H1 (cell line): ENCODE measurements at regions not wholly inside any gene's neighbourhood (a gene's known extent, or its start where the extent isn't known, plus 50 kb on each side); places are given as distances from the start of the nearest gene placed in this dataset.

Source experiments
- CTCF ChIA-PET: fragments of 300-600 bp; sonication (Branson Sonifier 250); formaldehyde crosslinking; loops from one replicate; lab custom pipeline; 2021; ENCODE audit not compliant: partially characterized antibody; lab: Charles Lee
- POLR2A ChIA-PET: fragments of 300-600 bp; sonication (Branson Sonifier 250); formaldehyde crosslinking; loops from one replicate; lab custom pipeline; 2021; ENCODE audit warnings: inconsistent platforms; ENCODE audit not compliant: partially characterized antibody; lab: Charles Lee
- DNase-seq, 2 experiments: peaks; one replicate each; pipeline versions ENCODE4 v3.0.0 to v3.0.0-alpha.2; 2010 to 2022; ENCODE audit warnings: low spot score in 2 of 2, low read depth in 1 of 2, mixed read lengths in 1 of 2
- FAIRE-seq: peaks from 2 replicates; lab custom pipeline; 2011; peaks lifted over from hg19 to GRCh38; lab: Jason Lieb, UNC
- H2AFZ ChIP-seq: 2 replicates; pipeline ENCODE4 v1.8.1; 2012; ENCODE audit warnings: low read length, inconsistent platforms
- H2AK5ac ChIP-seq: 2 replicates; pipeline ENCODE4 v1.6.1; 2013; ENCODE audit warnings: low read depth, low read length
- H2BK120ac ChIP-seq: replicated peaks from 2 replicates; pipeline ENCODE3; 2013; ENCODE audit warnings: low read depth, low read length, inconsistent platforms
- H2BK12ac ChIP-seq: 2 replicates; pipeline ENCODE4 v1.6.1; 2013; ENCODE audit warnings: low read depth, low read length
- H2BK15ac ChIP-seq: 2 replicates; pipeline ENCODE4 v1.6.1; 2013; ENCODE audit warnings: low read length
- H2BK20ac ChIP-seq: 2 replicates; pipeline ENCODE4 v1.6.1; 2013; ENCODE audit warnings: low read length
- H2BK5ac ChIP-seq: 2 replicates; pipeline ENCODE4 v1.6.1; 2013; ENCODE audit warnings: low read depth, low read length
- H3K14ac ChIP-seq: 2 replicates; pipeline ENCODE4 v1.6.1; 2013; ENCODE audit warnings: inconsistent platforms; ENCODE audit not compliant: insufficient read length
- H3K18ac ChIP-seq: 2 replicates; pipeline ENCODE4 v1.6.1; 2013; ENCODE audit warnings: low read length; ENCODE audit errors: extremely low read depth
- H3K23ac ChIP-seq: 2 replicates; pipeline ENCODE4 v1.6.1; 2013; ENCODE audit warnings: inconsistent platforms; ENCODE audit not compliant: insufficient read length
- H3K23me2 ChIP-seq: 2 replicates; pipeline ENCODE4 v1.6.1; 2013; ENCODE audit warnings: low read depth, low read length
- H3K27ac ChIP-seq: 2 replicates; pipeline ENCODE4 v1.6.1; 2011; ENCODE audit warnings: low read depth, low read length, inconsistent platforms
- H3K27me3 ChIP-seq, 4 experiments: replicated peaks in 1 of 4; 1 replicate in 1 of 4; 2 replicates in 3 of 4; pipeline versions ENCODE4 v1.6.1 to v1.8.1; 2011 to 2013; ENCODE audit warnings: low read length in 3 of 4, mild to moderate bottlenecking in 3 of 4, inconsistent platforms in 2 of 4, mixed read lengths in 2 of 4, moderate library complexity in 1 of 4; ENCODE audit not compliant: control insufficient read depth in 3 of 4, insufficient read depth in 3 of 4; ENCODE audit errors: extremely low read depth in 1 of 4
- H3K36me3 ChIP-seq, 4 experiments: 2 replicates each; pipeline versions ENCODE4 v1.6.1 to v1.8.1; 2011 to 2013; ENCODE audit warnings: mild to moderate bottlenecking in 4 of 4, low read length in 3 of 4, moderate library complexity in 2 of 4, control low read depth in 1 of 4, inconsistent platforms in 1 of 4; ENCODE audit not compliant: insufficient read depth in 4 of 4, control insufficient read depth in 2 of 4
- H3K4ac ChIP-seq: replicated peaks from 2 replicates; pipeline ENCODE3; 2013; ENCODE audit warnings: low read length, low read depth, mixed read lengths, inconsistent platforms; ENCODE audit not compliant: insufficient read length
- H3K4me1 ChIP-seq, 4 experiments: replicated peaks in 1 of 4; 1 replicate in 1 of 4; 2 replicates in 3 of 4; pipeline versions ENCODE4 v1.6.1 to v1.8.1; 2011 to 2013; ENCODE audit warnings: low read length in 3 of 4, inconsistent platforms in 2 of 4, mixed read lengths in 1 of 4; ENCODE audit not compliant: insufficient read depth in 4 of 4, control insufficient read depth in 3 of 4
- H3K4me2 ChIP-seq, 2 experiments: 2 replicates each; pipeline versions ENCODE4 v1.6.1 to v1.8.1; 2011 to 2013; ENCODE audit warnings: low read depth in 2 of 2, low read length in 2 of 2, control low read depth in 1 of 2, inconsistent platforms in 1 of 2, mild to moderate bottlenecking in 1 of 2; ENCODE audit not compliant: insufficient read depth in 1 of 2
- H3K4me3 ChIP-seq, 4 experiments: fragments of 200-600, 300-600 bp in 1 of 4; sonication (generic), shearing (Covaris generic), sonication (Bioruptor Twin) in 1 of 4; 2 replicates each; pipeline versions ENCODE4 v1.5.1 to v1.8.1; 2011 to 2016; ENCODE audit warnings: low read length in 4 of 4, low read depth in 3 of 4, control low read depth in 2 of 4, inconsistent platforms in 2 of 4, mild to moderate bottlenecking in 2 of 4, mixed read lengths in 1 of 4, moderate library complexity in 1 of 4; ENCODE audit not compliant: insufficient read depth in 2 of 4; ENCODE audit errors: extremely low read depth in 1 of 4
- H3K56ac ChIP-seq: replicated peaks from 2 replicates; pipeline ENCODE3; 2013; ENCODE audit warnings: low read depth, mild to moderate bottlenecking, mixed read lengths, low read length, inconsistent platforms; ENCODE audit not compliant: insufficient read length
- H3K79me1 ChIP-seq: 2 replicates; pipeline ENCODE4 v1.6.1; 2013; ENCODE audit warnings: low read depth, low read length, control low read depth
- H3K79me2 ChIP-seq, 2 experiments: 2 replicates each; pipeline versions ENCODE4 v1.6.1 to v1.8.1; 2012 to 2013; ENCODE audit warnings: low read length in 2 of 2, mild to moderate bottlenecking in 2 of 2, inconsistent platforms in 1 of 2; ENCODE audit not compliant: insufficient read depth in 2 of 2, control insufficient read depth in 1 of 2
- H3K9ac ChIP-seq, 4 experiments: replicated peaks in 1 of 4; 1 replicate in 1 of 4; 2 replicates in 3 of 4; pipeline versions ENCODE4 v1.6.1 to v1.8.1; 2011 to 2013; ENCODE audit warnings: low read depth in 3 of 4, low read length in 3 of 4, control low read depth in 2 of 4, mild to moderate bottlenecking in 2 of 4, moderate library complexity in 2 of 4, inconsistent platforms in 1 of 4; ENCODE audit errors: extremely low read depth in 1 of 4
- H3K9me3 ChIP-seq, 2 experiments: 2 replicates each; pipeline versions ENCODE4 v1.6.1 to v1.8.1; 2012 to 2013; ENCODE audit warnings: mild to moderate bottlenecking in 2 of 2, moderate library complexity in 2 of 2, control low read depth in 1 of 2, inconsistent platforms in 1 of 2, low read depth in 1 of 2, low read length in 1 of 2, mixed read lengths in 1 of 2; ENCODE audit not compliant: insufficient read depth in 2 of 2
- H4K20me1 ChIP-seq, 2 experiments: replicated peaks in 1 of 2; 2 replicates each; pipeline versions ENCODE3 to v1.8.1; 2011 to 2013; ENCODE audit warnings: inconsistent platforms in 2 of 2, low read length in 2 of 2, mild to moderate bottlenecking in 1 of 2; ENCODE audit not compliant: insufficient read depth in 2 of 2, control insufficient read depth in 1 of 2
- H4K5ac ChIP-seq: 2 replicates; pipeline ENCODE4 v1.6.1; 2013; ENCODE audit warnings: low read length, low read depth, mixed read lengths, inconsistent platforms; ENCODE audit not compliant: insufficient read length
- H4K8ac ChIP-seq: 2 replicates; pipeline ENCODE4 v1.8.0; 2013; ENCODE audit warnings: mild to moderate bottlenecking, moderate library complexity, low read length, inconsistent platforms; ENCODE audit not compliant: insufficient read depth; ENCODE audit errors: extremely low read depth
- H4K91ac ChIP-seq: replicated peaks from 2 replicates; pipeline ENCODE3; 2013; ENCODE audit warnings: low read length, mixed read lengths, inconsistent platforms; ENCODE audit not compliant: insufficient read length
- SP4 ChIP-seq: IDR thresholded peaks from 2 replicates; pipeline ENCODE4 v1.6.1; 2012; ENCODE audit warnings: low read length, inconsistent platforms
- WGBS, 2 experiments: shearing (Covaris generic) in 1 of 2; methylation state at CpG; one replicate each; pipeline versions ENCODE4 v1.1.6 to v1.1.7; 2013 to 2015; ENCODE audit warnings: low lambda C conversion rate in 2 of 2, mixed read lengths in 2 of 2, inconsistent platforms in 1 of 2, low coverage in 1 of 2, missing lambda C conversion rate in 1 of 2; ENCODE audit not compliant: insufficient replicate concordance in 2 of 2, insufficient coverage in 1 of 2, insufficient read length in 1 of 2; ENCODE audit errors: extremely low coverage in 1 of 2, missing lambda C conversion rate in 1 of 2; 5-methylcytosine and 5-hydroxymethylcytosine counted together

DNA sequence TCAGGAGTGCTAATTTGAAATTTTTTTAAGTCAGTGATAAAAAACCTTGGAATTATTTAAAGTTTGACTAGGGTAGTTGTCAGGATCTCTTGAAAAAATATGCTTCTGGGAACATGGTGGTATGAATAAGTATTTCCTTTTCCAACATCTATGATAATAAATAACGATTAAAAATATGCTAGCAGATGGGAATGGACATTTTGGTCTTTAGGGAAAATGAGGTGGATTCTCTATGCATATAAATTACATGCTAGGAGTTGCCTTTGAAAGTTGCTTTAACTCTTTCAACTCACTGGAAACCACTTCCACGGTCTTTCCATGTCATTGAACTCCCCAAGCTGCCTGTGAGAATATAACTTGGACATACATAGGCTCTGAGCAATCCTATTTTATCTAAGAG is 731.5 kb upstream of the MARCKS start:
- Histone ChIP-seq H4K5ac (no peak overlapping the region), H4K91ac (no peak overlapping the region), H3K36me3 (no peaks in the 10 kb centered on the region), H3K23ac (no peak overlapping the region), H3K9ac (no peak overlapping the region), H3K4ac (no peak overlapping the region), H3K14ac (no peak overlapping the region), H2BK5ac (no peak overlapping the region), H3K18ac (no peak overlapping the region), H2BK15ac (no peak overlapping the region), H3K4me1 (no peaks in the 10 kb centered on the region; a peak in 2 of 7 replicates), H4K8ac (no peak overlapping the region), H2BK12ac (no peak overlapping the region), H3K4me3 (no peak overlapping the region), H3K27me3 (no peaks in the 10 kb centered on the region), H3K56ac (no peak overlapping the region), H3K9me3 (no peaks in the 10 kb centered on the region), H4K20me1 (no peaks in the 10 kb centered on the region), H2AFZ (no peak overlapping the region), H3K27ac (no peak overlapping the region), H3K79me2 (no peaks in the 10 kb centered on the region), H2AK5ac (no peak overlapping the region), H3K23me2 (no peaks in the 10 kb centered on the region), H3K4me2 (no peak overlapping the region), H2BK120ac (no peak overlapping the region), H3K79me1 (no peaks in the 10 kb centered on the region), H2BK20ac (no peak overlapping the region)
- FAIRE-seq (no peak), DNase-seq (no peak)
- 98% methylated on average over 2 of the region's 2 CpGs; no CpG with 5 or more reads in 1 of the 2 experiments for WGBS, 2 experiments
- ChIA-PET CTCF (no interaction called here), POLR2A (no interaction called here)
- no peak for TF ChIP-seq SP4
